AG08395 (cell line): ENCODE measurements at regions not wholly inside any gene's neighbourhood (a gene's known extent, or its start where the extent isn't known, plus 50 kb on each side); places are given as distances from the start of the nearest gene placed in this dataset.

Experiments used
- DNase-seq: peaks from one replicate; pipeline ENCODE4 v3.0.0; 2012; ENCODE audit warnings: mixed read lengths, low spot score

GRCh38 chr2:18379870-18380269, 180.6 kb downstream of the RDH14 start:
- DNase-seq = no peak

GRCh38 chr2:18378020-18378653, 182.3 kb downstream of the RDH14 start:
- peak; percentile 61 for DNase-seq

GRCh38 chr2:18376936-18377335, 183.5 kb downstream of the RDH14 start:
- DNase-seq = no peak

DNA sequence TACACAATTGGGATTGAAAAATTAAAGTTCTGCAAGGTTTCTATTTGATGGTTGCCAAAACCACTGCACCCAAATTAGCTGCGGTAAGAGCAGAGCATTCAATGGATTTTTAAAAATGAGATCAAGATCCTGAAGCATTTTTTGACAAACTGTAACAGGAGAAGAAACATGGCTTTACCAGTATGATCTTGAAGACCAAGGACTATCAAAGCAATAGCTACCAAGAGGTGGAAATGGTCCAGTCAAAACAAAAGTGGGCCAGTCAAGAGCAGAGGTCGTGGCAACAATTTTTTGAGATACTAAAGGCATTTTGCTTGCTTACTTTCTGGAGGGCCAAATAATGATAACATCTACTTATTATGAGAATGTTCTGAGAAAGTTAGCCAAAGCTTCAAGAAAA, 186.8 kb downstream of the RDH14 start:
- DNase-seq = no peak

- no peak for DNase-seq
Measured at GRCh38 chr2:18373081-18373480, 187.4 kb downstream of the RDH14 start.

GRCh38 chr2:18372641-18373040, 187.8 kb downstream of the RDH14 start:
- no peak for DNase-seq

- peak; percentile 6 for DNase-seq
Measured at GRCh38 chr2:18369760-18370159, 190.7 kb downstream of the RDH14 start.

GRCh38 chr2:18368008-18368407, 192.4 kb downstream of the RDH14 start:
- no peak for DNase-seq

GRCh38 chr2:18365342-18365741, 195.1 kb downstream of the RDH14 start:
- no peak for DNase-seq

- no peak for DNase-seq
Measured at GRCh38 chr2:18363348-18363747, 197.1 kb downstream of the RDH14 start.

DNA sequence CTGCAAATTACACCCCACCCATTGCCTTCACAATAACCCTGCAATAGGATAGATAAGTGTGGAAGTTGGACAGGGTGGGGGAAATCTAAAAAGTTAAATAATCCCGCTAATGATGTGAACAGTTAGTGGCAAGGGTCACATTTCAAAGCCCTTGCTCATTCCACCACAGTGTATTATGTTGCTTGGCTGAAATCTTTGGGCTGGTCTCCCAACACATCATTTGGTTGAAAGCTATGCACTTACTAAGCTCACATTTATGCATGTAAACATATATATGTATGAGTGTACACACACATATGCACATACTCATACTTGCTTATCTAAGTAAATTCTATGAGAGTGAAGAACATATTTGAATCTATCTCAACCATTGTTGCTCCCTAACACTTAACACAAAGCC, 197.8 kb downstream of the RDH14 start:
- DNase-seq = peak; percentile 38

GRCh38 chr2:18357537-18357936, 202.9 kb downstream of the RDH14 start:
- DNase-seq = no peak

DNA sequence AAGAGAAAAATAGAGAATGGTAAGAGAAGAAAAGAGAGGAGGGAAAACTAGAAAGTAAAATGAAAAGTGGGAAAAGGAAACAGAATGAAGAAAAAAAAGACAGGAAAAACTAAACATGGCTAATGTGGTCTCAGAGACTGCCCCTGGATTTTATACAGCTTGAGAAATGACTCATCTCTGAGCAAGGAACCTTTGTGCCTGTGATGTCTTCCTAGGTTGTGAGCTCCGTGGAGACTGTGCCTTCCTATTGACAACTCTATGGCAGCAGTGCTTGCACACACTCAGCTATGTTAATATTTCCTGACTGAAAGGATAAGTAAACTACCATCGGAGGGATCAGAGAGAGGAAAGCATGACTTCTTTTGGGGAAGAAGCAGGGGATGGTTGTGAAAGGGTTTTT, 203.8 kb downstream of the RDH14 start:
- DNase-seq = peak; percentile 45

DNA sequence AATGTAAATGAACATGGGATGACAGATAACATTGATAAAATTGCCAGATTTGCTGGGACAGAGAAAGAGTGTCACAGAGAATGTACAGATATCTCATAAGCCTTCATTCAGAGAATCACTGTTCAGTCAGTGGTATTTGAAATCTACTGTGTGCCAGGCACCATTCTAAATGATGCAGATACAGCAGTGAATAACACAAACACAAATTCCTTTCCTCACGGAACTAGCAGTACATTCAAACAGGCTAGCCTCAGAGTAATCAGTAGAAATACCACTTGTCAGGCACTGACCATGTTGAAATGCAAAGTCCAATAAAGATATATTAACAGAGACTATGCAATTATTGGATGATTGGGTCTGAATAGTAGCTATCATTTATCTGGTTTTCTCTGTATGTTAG, 211.0 kb downstream of the RDH14 start:
- no peak for DNase-seq

DNA sequence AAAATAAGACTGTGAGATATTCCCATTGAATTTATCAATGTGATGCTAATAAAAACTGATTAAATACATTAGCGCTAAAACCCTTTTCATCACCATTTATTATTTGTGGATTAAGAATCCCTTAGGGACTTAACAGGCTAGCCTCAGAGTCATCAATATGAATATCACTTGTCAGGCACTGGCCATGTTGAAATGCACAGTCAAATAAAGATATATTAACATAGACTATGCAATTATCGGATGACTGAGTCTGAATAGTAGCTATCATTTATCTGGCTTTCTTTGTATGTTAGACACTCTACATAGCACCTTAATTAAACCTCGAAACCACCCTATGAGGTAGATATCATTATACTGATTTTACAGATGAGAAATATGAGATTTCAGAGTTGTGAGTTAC, 213.6 kb downstream of the RDH14 start:
- no peak for DNase-seq

DNA sequence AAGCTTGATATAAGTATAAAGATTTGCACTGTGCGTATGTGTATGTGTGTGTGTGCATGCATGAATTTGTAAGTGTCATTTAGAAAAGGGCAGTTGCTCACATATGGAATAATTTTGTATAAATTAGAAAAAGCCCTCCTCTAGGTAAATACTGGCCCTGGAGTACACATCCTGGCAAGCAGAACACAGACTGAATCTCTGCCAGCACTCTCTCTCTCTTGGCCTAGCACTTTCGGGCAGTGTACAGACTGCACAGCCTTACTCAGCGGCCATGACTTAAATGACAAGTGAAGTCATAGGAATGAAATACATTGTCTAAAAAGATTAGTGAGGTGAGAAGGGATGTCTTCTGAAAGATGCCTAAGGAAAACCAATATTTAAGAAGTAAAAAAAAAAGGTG, 214.1 kb downstream of the RDH14 start:
- DNase-seq = no peak

DNA sequence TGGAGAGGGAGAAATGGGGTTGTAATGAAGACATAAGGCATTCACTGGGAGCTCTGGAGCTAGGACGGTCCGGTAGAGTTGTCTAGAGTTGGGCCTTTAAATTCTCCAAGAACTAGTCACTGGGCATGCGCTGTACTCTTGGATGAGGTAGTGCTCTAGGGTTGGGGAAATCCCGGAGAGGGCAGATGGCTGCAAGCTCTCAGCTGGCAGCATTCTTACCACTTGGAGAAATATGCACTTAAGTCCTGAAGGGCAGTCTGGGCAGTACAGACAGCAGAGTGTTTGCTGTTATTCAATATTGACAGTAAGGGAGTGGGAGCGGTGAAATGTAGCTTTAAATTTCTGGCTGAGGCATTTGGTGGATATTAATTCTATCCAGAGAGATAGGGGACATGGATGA, 214.6 kb downstream of the RDH14 start:
- DNase-seq = no peak

DNA sequence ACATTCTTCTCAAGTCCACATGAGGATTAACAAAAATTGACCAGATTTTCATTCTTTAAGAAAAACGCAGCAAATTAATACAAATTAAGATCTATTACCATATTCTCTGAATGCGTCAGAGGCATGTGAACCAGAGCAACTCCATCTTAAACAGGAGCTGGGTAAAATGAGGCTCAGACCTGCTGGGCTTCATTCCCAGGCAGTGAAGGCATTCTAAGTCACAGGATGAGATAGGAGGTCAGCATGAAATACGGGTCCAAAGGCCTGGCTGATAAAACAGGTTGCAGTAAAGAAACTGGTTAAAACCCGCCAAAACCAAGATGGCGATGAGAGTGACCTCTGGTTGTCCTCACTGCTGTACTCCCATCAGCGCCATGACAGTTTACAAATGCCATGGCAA, 217.6 kb downstream of the RDH14 start:
- DNase-seq = no peak

- DNase-seq = no peak
Measured at GRCh38 chr2:18339326-18339725, 221.1 kb downstream of the RDH14 start.

DNA sequence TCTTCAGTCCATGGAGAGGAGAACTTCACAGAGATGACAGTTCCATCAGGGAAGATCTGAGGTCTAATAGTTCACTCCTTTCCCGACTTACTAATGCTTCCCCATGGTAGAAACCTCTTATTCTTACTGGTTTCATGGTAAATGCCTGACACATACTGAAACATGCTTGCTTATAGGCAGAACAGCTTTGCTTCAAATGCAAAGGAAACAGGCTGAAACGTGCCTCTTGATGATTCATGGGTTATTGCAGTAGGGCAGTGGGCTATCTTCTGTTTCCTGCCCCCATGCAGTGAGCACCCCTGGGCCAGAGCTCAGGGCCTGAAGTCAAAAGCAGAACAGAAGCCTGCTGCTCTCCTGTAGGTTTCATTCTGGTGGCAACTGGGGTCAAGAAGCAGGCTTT, 223.5 kb downstream of the RDH14 start:
- DNase-seq = no peak

- DNase-seq = no peak
Measured at GRCh38 chr2:18332477-18332876, 228.0 kb downstream of the RDH14 start.

DNA sequence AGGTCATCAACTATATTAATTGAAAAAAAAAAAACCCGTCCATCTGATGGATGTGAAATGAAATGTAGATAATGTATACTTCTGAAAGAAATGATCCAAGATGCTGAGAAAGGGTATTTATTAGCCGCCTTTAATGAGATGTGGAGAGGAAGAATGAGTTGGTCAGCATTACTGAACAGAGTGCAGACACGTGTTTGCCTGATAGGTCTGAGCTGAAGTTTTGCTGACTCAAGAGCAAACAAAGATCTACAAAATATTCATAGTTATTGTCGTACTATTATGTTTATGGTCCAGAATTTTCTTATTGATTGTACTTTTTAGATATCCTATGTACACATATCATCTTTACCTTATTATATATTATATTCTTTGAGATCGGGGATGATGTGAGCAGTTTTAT, 235.3 kb downstream of the RDH14 start:
- DNase-seq = no peak

GRCh38 chr2:18319987-18320386, 240.5 kb downstream of the RDH14 start:
- DNase-seq = no peak

GRCh38 chr2:18317017-18317416, 243.4 kb downstream of the RDH14 start:
- no peak for DNase-seq

DNA sequence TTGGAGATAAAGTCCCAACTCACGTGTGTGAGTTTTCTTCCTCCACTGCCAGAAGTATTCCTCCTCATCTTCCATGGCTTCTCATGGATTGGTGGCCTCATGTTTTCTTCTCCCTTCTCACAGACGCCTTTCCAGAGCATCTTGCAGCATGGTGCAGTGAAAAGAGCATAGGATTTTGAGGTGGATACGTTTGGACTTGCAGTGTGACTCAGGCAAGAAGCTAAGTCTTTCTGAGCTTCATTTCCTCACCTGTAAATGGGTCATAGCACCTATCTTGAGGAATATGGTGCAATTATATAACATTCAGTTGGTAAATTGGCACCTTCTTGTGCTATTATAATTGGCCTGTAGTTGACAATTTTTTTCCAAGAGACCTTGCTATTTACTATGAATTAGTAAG, 247.6 kb downstream of the RDH14 start:
- no peak for DNase-seq
